Upper lobe of left lung (tissue), 6 donors: ENCODE measurements at regions not wholly inside any gene's neighbourhood (a gene's known extent, or its start where the extent isn't known, plus 50 kb on each side); places are given as distances from the start of the nearest gene placed in this dataset.
"Not testable (repeated sequence)": the region's sequence is repeated elsewhere in the genome, so short reads cannot be mapped to it uniquely, and the experiment has no call there.

Experiments used
- ATAC-seq, 2 donors: fragments of 200-7000 bp; cut with Tn5 transposase; one replicate each; pipeline ENCODE4 v1.9.1; 2022; ENCODE audit warnings: mild to moderate bottlenecking in 2 of 2, moderate library complexity in 2 of 2; ENCODE audit not compliant: low FRiP score in 2 of 2
- DNase-seq, 2 donors: peaks; one replicate each; pipeline ENCODE4 v3.0.0-alpha.2; 2019 to 2020
- H3K27ac ChIP-seq, 4 donors: fragments of 200-600 bp; sonication (generic); one replicate each; pipeline ENCODE4 v1.5.1; 2016 to 2019
- H3K27me3 ChIP-seq, 4 donors: fragments of 200-600 bp; sonication (generic); one replicate each; pipeline ENCODE4 v1.5.1; 2017 to 2019
- H3K36me3 ChIP-seq, 4 donors: fragments of 200-600 bp; sonication (generic); one replicate each; pipeline ENCODE4 v1.5.1; 2016 to 2019
- H3K4me1 ChIP-seq, 4 donors: fragments of 200-600 bp; sonication (generic); one replicate each; pipeline ENCODE4 v1.5.1; 2018 to 2019
- H3K4me3 ChIP-seq, 4 donors: fragments of 200-600 bp; sonication (generic); one replicate each; pipeline ENCODE4 v1.5.1; 2017 to 2019; ENCODE audit warnings: mild to moderate bottlenecking in 2 of 4, moderate library complexity in 1 of 4
- H3K9me3 ChIP-seq, 4 donors: fragments of 200-600 bp; sonication (generic); one replicate each; pipeline ENCODE4 v1.5.1; 2018 to 2019
- EP300 ChIP-seq, 4 donors: sonication (generic); formaldehyde crosslinking; IDR thresholded peaks; one replicate each; pipeline ENCODE4 v1.5.1; 2017; ENCODE audit warnings: antibody characterized with exemption in 4 of 4, control low read depth in 2 of 4
- POLR2A ChIP-seq, 4 donors: fragments of 450-650 bp; IDR thresholded peaks; one replicate each; pipeline ENCODE4 v1.5.1; 2016 to 2017; ENCODE audit warnings: antibody characterized with exemption in 4 of 4, mild to moderate bottlenecking in 2 of 4
- POLR2AphosphoS5 ChIP-seq, 2 donors: sonication (generic); formaldehyde crosslinking; IDR thresholded peaks; one replicate each; pipeline ENCODE4 v1.5.1; 2017; ENCODE audit warnings: antibody characterized with exemption in 2 of 2
- WGBS, 2 donors: methylation state at CpG; one replicate each; pipeline ENCODE4 v1.1.5; 2017 to 2018; 5-methylcytosine and 5-hydroxymethylcytosine counted together
- TF ChIP-seq, protein P1 (sequence below), 6 experiments: fragments of 450-650 bp in 4 of 6; fragments of 200-600 bp in 2 of 6; sonication (generic) in 2 of 6; IDR thresholded peaks; one replicate each; pipeline ENCODE4 v1.5.1; 2016 to 2019; ENCODE audit warnings: antibody characterized with exemption in 6 of 6
- donor health status: DM: no; HTN: no; CAD: no; lungs with moderate emphysema.
- donor health status: DM: no; HTN: yes; CAD: no; lungs with severe emphysema.

DNA sequence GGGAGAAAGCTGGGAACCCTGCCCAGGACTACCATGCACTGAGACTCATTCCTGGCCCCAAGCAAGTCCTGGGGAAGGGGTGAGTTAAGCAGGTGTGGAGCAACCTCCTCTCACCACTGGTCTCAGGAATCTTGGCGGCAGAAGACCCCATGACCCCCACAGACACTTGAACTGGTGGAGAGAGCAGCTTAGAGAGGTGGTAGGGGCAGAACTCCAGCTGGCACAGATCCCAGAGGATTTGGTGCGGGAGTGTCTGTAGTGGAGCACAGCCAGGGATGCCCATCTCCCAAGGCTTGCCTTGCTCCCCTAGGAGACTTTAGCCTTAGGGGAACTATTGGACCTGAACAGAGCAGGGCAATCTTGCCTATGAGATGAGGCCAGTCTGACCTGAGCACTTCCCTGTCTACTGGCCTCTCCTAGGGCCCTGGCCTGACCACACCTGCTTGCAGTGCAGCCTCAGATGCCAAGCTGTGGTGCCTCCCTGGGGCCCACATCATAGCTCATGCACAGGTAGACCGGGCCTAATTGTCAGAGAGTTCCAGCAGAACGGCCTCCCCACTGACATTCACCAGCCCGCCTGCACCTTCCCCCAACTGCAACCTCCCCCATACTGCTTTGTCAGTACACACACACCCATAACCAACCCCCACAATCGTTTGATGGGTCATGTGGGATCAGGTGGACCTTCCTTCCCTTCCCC is 78.0 kb downstream of the NAA11 start:
- no peak for DNase-seq
- ATAC-seq = peak in 1 of 2 donors; percentile 68
- WGBS, 2 donors = 61 to 87% methylated on average over 4 to 6 of the region's 6 CpGs

DNA sequence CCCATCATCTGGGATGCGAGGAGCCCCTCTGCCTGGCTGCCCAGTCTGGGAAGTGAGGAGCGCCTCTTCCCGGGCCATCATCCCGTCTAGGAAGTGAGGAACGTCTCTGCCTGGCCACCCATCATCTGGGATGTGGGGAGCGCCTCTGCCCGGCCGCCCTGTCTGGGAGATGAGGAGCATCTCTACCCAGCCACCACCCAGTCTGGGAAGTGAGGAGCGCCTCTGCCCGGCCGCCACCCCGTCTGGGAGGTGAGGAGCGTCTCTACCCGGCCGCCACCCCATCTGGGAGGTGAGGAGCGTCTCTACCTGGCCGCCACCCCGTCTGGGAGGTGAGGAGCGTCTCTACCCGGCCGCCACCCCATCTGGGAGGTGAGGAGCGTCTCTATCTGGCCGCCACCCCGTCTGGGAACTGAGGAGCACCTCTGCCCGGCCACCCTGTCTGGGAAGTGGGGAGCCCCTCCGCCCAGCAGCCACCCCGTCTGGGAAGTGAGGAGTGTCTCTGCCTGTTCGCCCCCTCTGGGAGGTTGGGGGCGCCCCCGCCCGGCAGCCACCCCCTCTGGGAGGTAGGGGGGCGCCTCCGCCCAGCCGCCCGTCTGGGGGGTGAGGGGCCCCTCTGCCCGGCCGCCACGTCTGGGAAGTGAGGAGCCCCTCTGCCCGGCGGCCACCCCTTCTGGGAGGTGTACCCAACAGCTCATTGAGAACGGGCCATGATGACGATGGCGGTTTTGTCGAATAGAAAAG is 80.5 kb downstream of the NAA11 start:
- not testable (repeated sequence) for ATAC-seq
- 87 to 88% methylated on average over 9 to 39 of the region's 44 CpGs for WGBS, 2 donors

More for the DNA sequence above, 78.0 kb downstream of the NAA11 start:
- H3K27me3 ChIP-seq = no peaks in the 10 kb centered on the region
- H3K4me1 ChIP-seq = no peaks in the 10 kb centered on the region
- H3K4me3 ChIP-seq = no peak overlapping the region
- H3K27ac ChIP-seq = no peak overlapping the region
- TF ChIP-seq POLR2AphosphoS5 (IDR thresholded peaks at IDR 0.05) (no peak), EP300 (IDR thresholded peaks at IDR 0.05) (no peak), POLR2A (IDR thresholded peaks at IDR 0.05) (no peak)
- TF ChIP-seq, protein P1, sequence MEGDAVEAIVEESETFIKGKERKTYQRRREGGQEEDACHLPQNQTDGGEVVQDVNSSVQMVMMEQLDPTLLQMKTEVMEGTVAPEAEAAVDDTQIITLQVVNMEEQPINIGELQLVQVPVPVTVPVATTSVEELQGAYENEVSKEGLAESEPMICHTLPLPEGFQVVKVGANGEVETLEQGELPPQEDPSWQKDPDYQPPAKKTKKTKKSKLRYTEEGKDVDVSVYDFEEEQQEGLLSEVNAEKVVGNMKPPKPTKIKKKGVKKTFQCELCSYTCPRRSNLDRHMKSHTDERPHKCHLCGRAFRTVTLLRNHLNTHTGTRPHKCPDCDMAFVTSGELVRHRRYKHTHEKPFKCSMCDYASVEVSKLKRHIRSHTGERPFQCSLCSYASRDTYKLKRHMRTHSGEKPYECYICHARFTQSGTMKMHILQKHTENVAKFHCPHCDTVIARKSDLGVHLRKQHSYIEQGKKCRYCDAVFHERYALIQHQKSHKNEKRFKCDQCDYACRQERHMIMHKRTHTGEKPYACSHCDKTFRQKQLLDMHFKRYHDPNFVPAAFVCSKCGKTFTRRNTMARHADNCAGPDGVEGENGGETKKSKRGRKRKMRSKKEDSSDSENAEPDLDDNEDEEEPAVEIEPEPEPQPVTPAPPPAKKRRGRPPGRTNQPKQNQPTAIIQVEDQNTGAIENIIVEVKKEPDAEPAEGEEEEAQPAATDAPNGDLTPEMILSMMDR (IDR thresholded peaks at IDR 0.05) = no peak
- no peaks in the 10 kb centered on the region for H3K9me3 ChIP-seq
- H3K36me3 ChIP-seq = no peaks in the 10 kb centered on the region

DNA sequence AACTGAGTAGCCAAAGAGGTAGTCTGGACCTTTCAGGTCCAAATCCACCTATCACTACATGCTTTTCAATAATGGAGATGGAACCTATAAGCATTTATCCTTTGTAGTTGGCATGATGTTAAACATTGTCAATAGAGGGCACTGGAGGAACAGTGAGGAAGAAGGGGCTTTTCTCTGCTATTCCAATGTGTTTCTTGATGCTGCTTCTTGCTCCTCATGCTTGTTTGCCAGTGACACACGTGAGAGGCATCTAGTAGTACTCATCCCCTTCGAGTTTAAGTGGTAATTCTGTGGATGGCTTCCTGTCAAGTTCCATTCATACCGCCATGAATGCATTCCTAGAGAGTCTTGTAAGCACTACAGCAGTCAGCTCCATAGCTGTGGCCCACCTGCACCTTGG is 84.0 kb downstream of the NAA11 start:
- 31 to 32% methylated on average over 3 of the region's 3 CpGs for WGBS, 2 donors
- TF ChIP-seq POLR2A (IDR thresholded peaks at IDR 0.05) = no peak
- no peak for TF ChIP-seq EP300 (IDR thresholded peaks at IDR 0.05)
- TF ChIP-seq POLR2AphosphoS5 (IDR thresholded peaks at IDR 0.05) = no peak
- TF ChIP-seq, protein P1 (IDR thresholded peaks at IDR 0.05) = no peak
- H3K27me3 ChIP-seq = no peaks in the 10 kb centered on the region
- H3K27ac ChIP-seq = no peak overlapping the region
- no peaks in the 10 kb centered on the region for H3K9me3 ChIP-seq
- no peak for DNase-seq
- no peak for ATAC-seq
- H3K36me3 ChIP-seq = no peaks in the 10 kb centered on the region
- H3K4me3 ChIP-seq = no peak overlapping the region
- H3K4me1 ChIP-seq = no peaks in the 10 kb centered on the region

More for the DNA sequence above, 80.5 kb downstream of the NAA11 start:
- DNase-seq = peak in 1 of 2 donors; percentile 63
- H3K36me3 ChIP-seq, H3K9me3 ChIP-seq, H3K4me1 ChIP-seq, H3K27ac ChIP-seq, H3K4me3 ChIP-seq, H3K27me3 ChIP-seq: not testable (repeated sequence)

DNA sequence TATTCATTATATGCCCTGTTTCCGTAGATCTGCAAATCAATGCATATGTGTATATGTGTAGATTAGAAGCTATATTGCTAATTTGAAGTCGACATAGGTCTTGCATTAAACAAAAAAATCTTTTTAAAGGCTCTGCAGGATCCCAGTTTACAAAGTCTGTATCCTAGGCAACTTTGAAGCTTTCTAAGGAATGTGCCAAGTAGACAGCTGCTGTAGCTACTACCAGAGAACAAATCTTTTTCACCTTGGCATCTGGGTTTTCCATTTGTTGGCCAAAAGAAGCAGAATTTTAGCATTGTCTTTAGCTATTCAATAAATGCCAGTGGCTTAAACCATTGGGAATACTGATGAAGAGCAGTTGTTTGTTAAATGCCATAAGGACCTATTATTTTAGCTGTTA is 88.0 kb downstream of the NAA11 start:
- DNase-seq (no peak), ATAC-seq (no peak)
- Histone ChIP-seq H3K27ac (no peak overlapping the region), H3K27me3 (no peaks in the 10 kb centered on the region), H3K4me3 (no peak overlapping the region), H3K4me1 (no peaks in the 10 kb centered on the region), H3K36me3 (no peaks in the 10 kb centered on the region), H3K9me3 (no peaks in the 10 kb centered on the region)
- 18 to 21% methylated on average over 2 of the region's 2 CpGs for whole genome bisulfite sequencing, 2 donors
- TF ChIP-seq EP300 (IDR thresholded peaks at IDR 0.05) (no peak), POLR2A (IDR thresholded peaks at IDR 0.05) (no peak)
- TF ChIP-seq, protein P1 (IDR thresholded peaks at IDR 0.05) = no peak

DNA sequence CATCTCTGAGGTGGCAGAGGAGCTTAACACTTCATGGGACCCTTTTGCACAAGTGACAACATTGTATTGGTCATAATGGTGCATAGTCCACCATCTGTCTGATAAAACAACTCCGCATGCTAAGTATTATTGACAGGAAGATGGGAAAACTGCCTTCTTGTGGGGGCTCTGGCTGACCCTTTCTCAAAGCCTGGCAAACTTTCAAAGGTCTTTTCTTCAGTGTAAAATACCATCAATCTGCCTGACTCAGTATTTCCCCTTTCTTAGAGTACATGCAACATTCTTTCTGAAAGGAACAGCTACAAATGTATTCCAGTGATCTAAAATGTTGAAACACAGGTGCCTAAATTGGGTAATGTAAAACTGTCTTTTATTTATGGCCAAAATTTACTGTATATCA is 89.1 kb downstream of the NAA11 start:
- DNase-seq (no peak), ATAC-seq (no peak)
- Histone ChIP-seq H3K4me3 (no peak overlapping the region), H3K27ac (no peak overlapping the region), H3K36me3 (no peaks in the 10 kb centered on the region), H3K4me1 (no peaks in the 10 kb centered on the region), H3K27me3 (no peaks in the 10 kb centered on the region), H3K9me3 (no peaks in the 10 kb centered on the region)
- TF ChIP-seq, protein P1 (IDR thresholded peaks at IDR 0.05) = no peak
- TF ChIP-seq POLR2A (IDR thresholded peaks at IDR 0.05) (no peak), POLR2AphosphoS5 (IDR thresholded peaks at IDR 0.05) (no peak), EP300 (IDR thresholded peaks at IDR 0.05) (no peak)
- 78 to 84% methylated on average over 1 of the region's 1 CpG for WGBS, 2 donors
